Liver (tissue), 8 donors: ENCODE measurements at regions not wholly inside any gene's neighbourhood (a gene's known extent, or its start where the extent isn't known, plus 50 kb on each side); places are given as distances from the start of the nearest gene placed in this dataset.

Experiments used
- DNase-seq: peaks from one replicate; pipeline ENCODE4 v3.0.0-alpha.2; 2017; ENCODE audit warnings: low spot score
- H3K27ac ChIP-seq, 2 donors: one replicate each; pipeline ENCODE4 v1.7.0; 2013; ENCODE audit warnings: inconsistent platforms in 2 of 2, low read length in 2 of 2, control low read depth in 1 of 2, low read depth in 1 of 2, mild to moderate bottlenecking in 1 of 2
- H3K27me3 ChIP-seq, 4 donors: one replicate each; pipeline versions ENCODE4 v1.6.1 to v1.7.0; 2013; ENCODE audit warnings: low read length in 3 of 4, inconsistent platforms in 1 of 4, mild to moderate bottlenecking in 1 of 4, moderate library complexity in 1 of 4; ENCODE audit not compliant: control insufficient read depth in 4 of 4, insufficient read depth in 4 of 4
- H3K36me3 ChIP-seq, 4 donors: one replicate each; pipeline versions ENCODE4 v1.6.1 to v1.7.0; 2013; ENCODE audit warnings: low read length in 3 of 4, mild to moderate bottlenecking in 3 of 4, low read depth in 1 of 4, moderate library complexity in 1 of 4; ENCODE audit not compliant: control insufficient read depth in 4 of 4, insufficient read depth in 3 of 4
- H3K4me1 ChIP-seq, 4 donors: one replicate each; pipeline versions ENCODE4 v1.6.1 to v1.7.0; 2013; ENCODE audit warnings: low read length in 3 of 4, mild to moderate bottlenecking in 3 of 4, moderate library complexity in 1 of 4; ENCODE audit not compliant: control insufficient read depth in 4 of 4, insufficient read depth in 4 of 4
- H3K4me3 ChIP-seq, 3 donors: one replicate each; pipeline versions ENCODE4 v1.6.1 to v1.7.0; 2013; ENCODE audit warnings: low read length in 3 of 3, control low read depth in 1 of 3, low read depth in 1 of 3, mild to moderate bottlenecking in 1 of 3
- H3K9ac ChIP-seq, 2 donors: one replicate each; pipeline ENCODE4 v1.7.0; 2013; ENCODE audit warnings: low read length in 2 of 2, mild to moderate bottlenecking in 2 of 2, moderate library complexity in 2 of 2, control low read depth in 1 of 2, low read depth in 1 of 2
- H3K9me3 ChIP-seq, 4 donors: one replicate each; pipeline versions ENCODE4 v1.6.1 to v1.7.0; 2013; ENCODE audit warnings: low read length in 3 of 4; ENCODE audit not compliant: control insufficient read depth in 4 of 4
- ATF3 ChIP-seq: IDR thresholded peaks from 2 replicates; pipeline ENCODE4 v1.6.1; 2016; ENCODE audit warnings: antibody characterized with exemption
- EGR1 ChIP-seq, 2 donors: IDR thresholded peaks; 2 replicates each; pipeline ENCODE4 v1.6.1; 2016 to 2018; ENCODE audit warnings: antibody characterized with exemption in 2 of 2, low read depth in 2 of 2
- FOXA1 ChIP-seq: IDR thresholded peaks from 2 replicates; pipeline ENCODE4 v1.6.1; 2016; ENCODE audit warnings: antibody characterized with exemption
- FOXA2 ChIP-seq: IDR thresholded peaks from 2 replicates; pipeline ENCODE4 v1.6.1; 2016; ENCODE audit warnings: antibody characterized with exemption
- GABPA ChIP-seq, 2 donors: IDR thresholded peaks in 1 of 2; conservative IDR thresholded peaks in 1 of 2; 2 replicates each; pipeline ENCODE4 v1.6.1; 2016; ENCODE audit warnings: antibody characterized with exemption in 2 of 2, mild to moderate bottlenecking in 1 of 2, moderate library complexity in 1 of 2
- HNF4G ChIP-seq: IDR thresholded peaks from 2 replicates; pipeline ENCODE4 v1.6.1; 2016; ENCODE audit warnings: antibody characterized with exemption
- JUND ChIP-seq, 2 donors: IDR thresholded peaks; 2 replicates each; pipeline ENCODE4 v1.6.1; 2016; ENCODE audit warnings: antibody characterized with exemption in 2 of 2
- MAX ChIP-seq: IDR thresholded peaks from 2 replicates; pipeline ENCODE4 v1.6.1; 2016; ENCODE audit warnings: antibody characterized with exemption
- NR2F2 ChIP-seq: IDR thresholded peaks from 2 replicates; pipeline ENCODE4 v1.6.1; 2016; ENCODE audit warnings: antibody characterized with exemption
- RAD21 ChIP-seq, 2 donors: IDR thresholded peaks; 2 replicates each; pipeline ENCODE4 v1.6.1; 2016; ENCODE audit warnings: antibody characterized with exemption in 2 of 2, mild to moderate bottlenecking in 2 of 2
- RXRA ChIP-seq, 2 donors: IDR thresholded peaks; 2 replicates each; pipeline ENCODE4 v1.6.1; 2017 to 2018; ENCODE audit warnings: antibody characterized with exemption in 2 of 2, mild to moderate bottlenecking in 1 of 2
- SP1 ChIP-seq: IDR thresholded peaks from 2 replicates; pipeline ENCODE4 v1.6.1; 2018; ENCODE audit warnings: antibody characterized with exemption, mild to moderate bottlenecking
- WGBS: extraction: QIAGEN DNeasy Blood & Tissue Kit; methylation state at CpG from one replicate; pipeline ENCODE4 v1.1.7; 2013; 5-methylcytosine and 5-hydroxymethylcytosine counted together
- TF ChIP-seq, protein P1 (sequence below): IDR thresholded peaks from 2 replicates; pipeline ENCODE4 v1.6.1; 2016; ENCODE audit warnings: antibody characterized with exemption, mild to moderate bottlenecking
- TF ChIP-seq, protein P2 (sequence below): fragments of 150-350 bp; IDR thresholded peaks from 2 replicates; pipeline ENCODE4 v1.5.1; 2017; ENCODE audit warnings: improper control_type of control experiment, low read depth, low read length; ENCODE audit not compliant: missing input control
- TF ChIP-seq, protein P3 (sequence below): IDR thresholded peaks from 2 replicates; pipeline ENCODE4 v1.6.1; 2016; ENCODE audit warnings: antibody characterized with exemption
- donor health status: healthy.
- donor health status: healthy.
- donor health status: healthy.
- donor health status: healthy.
- donor health status: healthy.

GRCh38 chr9:105098370-105098769, 146.1 kb upstream of the SLC44A1 start:
- no peak for DNase-seq
- WGBS, result 88% methylated on average over 2 of the region's 2 CpGs
- H3K27me3 ChIP-seq, result no peaks in the 10 kb centered on the region
- H3K36me3 ChIP-seq, result no peaks in the 10 kb centered on the region
- H3K9ac ChIP-seq, result no peak overlapping the region
- no peaks in the 10 kb centered on the region for H3K4me1 ChIP-seq
- no peak overlapping the region for H3K27ac ChIP-seq
- TF ChIP-seq, protein P1, sequence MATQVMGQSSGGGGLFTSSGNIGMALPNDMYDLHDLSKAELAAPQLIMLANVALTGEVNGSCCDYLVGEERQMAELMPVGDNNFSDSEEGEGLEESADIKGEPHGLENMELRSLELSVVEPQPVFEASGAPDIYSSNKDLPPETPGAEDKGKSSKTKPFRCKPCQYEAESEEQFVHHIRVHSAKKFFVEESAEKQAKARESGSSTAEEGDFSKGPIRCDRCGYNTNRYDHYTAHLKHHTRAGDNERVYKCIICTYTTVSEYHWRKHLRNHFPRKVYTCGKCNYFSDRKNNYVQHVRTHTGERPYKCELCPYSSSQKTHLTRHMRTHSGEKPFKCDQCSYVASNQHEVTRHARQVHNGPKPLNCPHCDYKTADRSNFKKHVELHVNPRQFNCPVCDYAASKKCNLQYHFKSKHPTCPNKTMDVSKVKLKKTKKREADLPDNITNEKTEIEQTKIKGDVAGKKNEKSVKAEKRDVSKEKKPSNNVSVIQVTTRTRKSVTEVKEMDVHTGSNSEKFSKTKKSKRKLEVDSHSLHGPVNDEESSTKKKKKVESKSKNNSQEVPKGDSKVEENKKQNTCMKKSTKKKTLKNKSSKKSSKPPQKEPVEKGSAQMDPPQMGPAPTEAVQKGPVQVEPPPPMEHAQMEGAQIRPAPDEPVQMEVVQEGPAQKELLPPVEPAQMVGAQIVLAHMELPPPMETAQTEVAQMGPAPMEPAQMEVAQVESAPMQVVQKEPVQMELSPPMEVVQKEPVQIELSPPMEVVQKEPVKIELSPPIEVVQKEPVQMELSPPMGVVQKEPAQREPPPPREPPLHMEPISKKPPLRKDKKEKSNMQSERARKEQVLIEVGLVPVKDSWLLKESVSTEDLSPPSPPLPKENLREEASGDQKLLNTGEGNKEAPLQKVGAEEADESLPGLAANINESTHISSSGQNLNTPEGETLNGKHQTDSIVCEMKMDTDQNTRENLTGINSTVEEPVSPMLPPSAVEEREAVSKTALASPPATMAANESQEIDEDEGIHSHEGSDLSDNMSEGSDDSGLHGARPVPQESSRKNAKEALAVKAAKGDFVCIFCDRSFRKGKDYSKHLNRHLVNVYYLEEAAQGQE, result no peak
- no peak for TF ChIP-seq NR2F2
- TF ChIP-seq RXRA (IDR thresholded peaks at IDR 0.05), result no peak
- TF ChIP-seq SP1, result no peak
- TF ChIP-seq RAD21 (IDR thresholded peaks at IDR 0.05), result no peak
- TF ChIP-seq, protein P2, sequence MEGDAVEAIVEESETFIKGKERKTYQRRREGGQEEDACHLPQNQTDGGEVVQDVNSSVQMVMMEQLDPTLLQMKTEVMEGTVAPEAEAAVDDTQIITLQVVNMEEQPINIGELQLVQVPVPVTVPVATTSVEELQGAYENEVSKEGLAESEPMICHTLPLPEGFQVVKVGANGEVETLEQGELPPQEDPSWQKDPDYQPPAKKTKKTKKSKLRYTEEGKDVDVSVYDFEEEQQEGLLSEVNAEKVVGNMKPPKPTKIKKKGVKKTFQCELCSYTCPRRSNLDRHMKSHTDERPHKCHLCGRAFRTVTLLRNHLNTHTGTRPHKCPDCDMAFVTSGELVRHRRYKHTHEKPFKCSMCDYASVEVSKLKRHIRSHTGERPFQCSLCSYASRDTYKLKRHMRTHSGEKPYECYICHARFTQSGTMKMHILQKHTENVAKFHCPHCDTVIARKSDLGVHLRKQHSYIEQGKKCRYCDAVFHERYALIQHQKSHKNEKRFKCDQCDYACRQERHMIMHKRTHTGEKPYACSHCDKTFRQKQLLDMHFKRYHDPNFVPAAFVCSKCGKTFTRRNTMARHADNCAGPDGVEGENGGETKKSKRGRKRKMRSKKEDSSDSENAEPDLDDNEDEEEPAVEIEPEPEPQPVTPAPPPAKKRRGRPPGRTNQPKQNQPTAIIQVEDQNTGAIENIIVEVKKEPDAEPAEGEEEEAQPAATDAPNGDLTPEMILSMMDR, result no peak
- TF ChIP-seq, protein P3, sequence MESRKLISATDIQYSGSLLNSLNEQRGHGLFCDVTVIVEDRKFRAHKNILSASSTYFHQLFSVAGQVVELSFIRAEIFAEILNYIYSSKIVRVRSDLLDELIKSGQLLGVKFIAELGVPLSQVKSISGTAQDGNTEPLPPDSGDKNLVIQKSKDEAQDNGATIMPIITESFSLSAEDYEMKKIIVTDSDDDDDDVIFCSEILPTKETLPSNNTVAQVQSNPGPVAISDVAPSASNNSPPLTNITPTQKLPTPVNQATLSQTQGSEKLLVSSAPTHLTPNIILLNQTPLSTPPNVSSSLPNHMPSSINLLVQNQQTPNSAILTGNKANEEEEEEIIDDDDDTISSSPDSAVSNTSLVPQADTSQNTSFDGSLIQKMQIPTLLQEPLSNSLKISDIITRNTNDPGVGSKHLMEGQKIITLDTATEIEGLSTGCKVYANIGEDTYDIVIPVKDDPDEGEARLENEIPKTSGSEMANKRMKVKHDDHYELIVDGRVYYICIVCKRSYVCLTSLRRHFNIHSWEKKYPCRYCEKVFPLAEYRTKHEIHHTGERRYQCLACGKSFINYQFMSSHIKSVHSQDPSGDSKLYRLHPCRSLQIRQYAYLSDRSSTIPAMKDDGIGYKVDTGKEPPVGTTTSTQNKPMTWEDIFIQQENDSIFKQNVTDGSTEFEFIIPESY, result no peak
- TF ChIP-seq GABPA (IDR thresholded peaks at IDR 0.05 in 1 of 2, conservative IDR thresholded peaks at IDR 0.05 in 1 of 2), result no peak
- no peak for TF ChIP-seq FOXA1
- H3K9me3 ChIP-seq, result no peaks in the 10 kb centered on the region
- H3K4me3 ChIP-seq, result no peak overlapping the region

GRCh38 chr9:105103776-105104175, 140.7 kb upstream of the SLC44A1 start:
- WGBS, result 89% methylated on average over 3 of the region's 3 CpGs
- Histone ChIP-seq H3K9ac (no peak overlapping the region), H3K9me3 (peaks cover 0 to 3% (median 0%) of the 10 kb centered on the region in 4 donors), H3K27me3 (no peaks in the 10 kb centered on the region), H3K36me3 (no peaks in the 10 kb centered on the region), H3K4me1 (no peaks in the 10 kb centered on the region), H3K4me3 (no peak overlapping the region), H3K27ac (no peak overlapping the region)
- DNase-seq, result no peak
- TF ChIP-seq FOXA1 (no peak), EGR1 (IDR thresholded peaks at IDR 0.05; ENCODE audit: low read depth in 2 of 2) (no peak), HNF4G (no peak), ATF3 (no peak), FOXA2 (no peak), GABPA (IDR thresholded peaks at IDR 0.05 in 1 of 2, conservative IDR thresholded peaks at IDR 0.05 in 1 of 2) (no peak), NR2F2 (no peak), JUND (IDR thresholded peaks at IDR 0.05) (no peak), RAD21 (IDR thresholded peaks at IDR 0.05) (no peak), SP1 (no peak), RXRA (IDR thresholded peaks at IDR 0.05) (no peak), MAX (no peak)
- TF ChIP-seq, protein P2, result no peak
- TF ChIP-seq, protein P3, result no peak
- TF ChIP-seq, protein P1, result no peak
